Endothelial cell of umbilical vein (primary cell): ENCODE measurements at regions not wholly inside any gene's neighbourhood (a gene's known extent, or its start where the extent isn't known, plus 50 kb on each side); places are given as distances from the start of the nearest gene placed in this dataset.

Experiments
- BruUV-seq: library from RNA; stranded (reverse); fragments of 400-500 nt; replicated peaks from 2 replicates; lab custom pipeline; 2021; lab: Mats Ljungman, UMichigan
- CTCF ChIA-PET: fragments of 300-600, 350-600 bp; sonication (Branson Sonifier 250); formaldehyde crosslinking; loops from one replicate; lab custom pipeline; 2021; ENCODE audit warnings: antibody characterized with exemption, inconsistent platforms; lab: Charles Lee
- POLR2A ChIA-PET: fragments of 300-600, 350-600 bp; sonication (Branson Sonifier 250); formaldehyde crosslinking; loops from one replicate; lab custom pipeline; 2021; ENCODE audit warnings: antibody characterized with exemption, inconsistent platforms; lab: Charles Lee
- DNase-seq: peaks from one replicate; pipeline ENCODE4 v3.0.0-alpha.2; 2011; ENCODE audit warnings: low read depth, low spot score
- FAIRE-seq: peaks from 2 replicates; lab custom pipeline; 2011; peaks lifted over from hg19 to GRCh38; lab: Jason Lieb, UNC
- H2AFZ ChIP-seq: 2 replicates; pipeline ENCODE4 v1.6.0; 2012; ENCODE audit warnings: low read depth, low read length, control low read depth, inconsistent platforms
- H3K27ac ChIP-seq: 2 replicates; pipeline ENCODE4 v1.5.1; 2011; ENCODE audit warnings: low read depth, mild to moderate bottlenecking, control low read depth, low read length, moderate library complexity; ENCODE audit not compliant: insufficient read depth
- H3K27me3 ChIP-seq, 2 experiments: 2 replicates each; pipeline versions ENCODE4 v1.6.0 to v1.6.1; 2011; ENCODE audit warnings: low read length in 2 of 2, mixed read lengths in 1 of 2; ENCODE audit not compliant: control insufficient read depth in 2 of 2, insufficient read depth in 2 of 2
- H3K36me3 ChIP-seq, 2 experiments: 2 replicates in 1 of 2; 3 replicates in 1 of 2; pipeline ENCODE4 v1.5.1; 2011; ENCODE audit warnings: low read length in 2 of 2, mild to moderate bottlenecking in 1 of 2, moderate library complexity in 1 of 2; ENCODE audit not compliant: control insufficient read depth in 2 of 2, insufficient read depth in 2 of 2; ENCODE audit errors: extremely low read depth in 1 of 2
- H3K4me1 ChIP-seq: 3 replicates; pipeline ENCODE4 v1.5.1; 2011; ENCODE audit warnings: mild to moderate bottlenecking, low read length; ENCODE audit not compliant: control insufficient read depth, insufficient read depth; ENCODE audit errors: extremely low read depth
- H3K4me2 ChIP-seq: 2 replicates; pipeline ENCODE4 v1.6.1; 2011; ENCODE audit warnings: low read length, control low read depth, mixed read lengths; ENCODE audit not compliant: insufficient read depth
- H3K4me3 ChIP-seq, 3 experiments: fragments of 200-600 bp in 1 of 3; sonication (generic), shearing (Covaris generic) in 1 of 3; replicated peaks in 1 of 3; 2 replicates each; pipeline ENCODE4 v1.5.1; 2011 to 2016; ENCODE audit warnings: control low read depth in 3 of 3, low read length in 3 of 3, mild to moderate bottlenecking in 2 of 3, inconsistent platforms in 1 of 3, low read depth in 1 of 3, moderate library complexity in 1 of 3; ENCODE audit not compliant: insufficient read depth in 1 of 3
- H3K79me2 ChIP-seq: 2 replicates; pipeline ENCODE4 v1.6.0; 2012; ENCODE audit warnings: low read length, inconsistent platforms; ENCODE audit not compliant: control insufficient read depth, insufficient read depth
- H3K9ac ChIP-seq: replicated peaks from 2 replicates; pipeline ENCODE3; 2011; ENCODE audit warnings: low read length, control low read depth; ENCODE audit not compliant: insufficient read depth; ENCODE audit errors: extremely low read depth
- H3K9me1 ChIP-seq: replicated peaks from 3 replicates; pipeline ENCODE4 v1.6.0; 2011; ENCODE audit warnings: mild to moderate bottlenecking, low read length; ENCODE audit not compliant: control insufficient read depth, insufficient read depth; ENCODE audit errors: extremely low read depth
- H3K9me3 ChIP-seq: replicated peaks from 2 replicates; pipeline ENCODE4 v1.5.1; 2012; ENCODE audit warnings: low read length, inconsistent platforms; ENCODE audit not compliant: control insufficient read depth, insufficient read depth
- H4K20me1 ChIP-seq: replicated peaks from 2 replicates; pipeline ENCODE3; 2011; ENCODE audit warnings: mild to moderate bottlenecking, low read length; ENCODE audit not compliant: control insufficient read depth, insufficient read depth; ENCODE audit errors: extremely low read depth
- CTCF ChIP-seq, 2 donors: IDR thresholded peaks; 1 replicate in 1 of 2; 2 replicates in 1 of 2; pipeline ENCODE4 v1.5.1; 2011; ENCODE audit warnings: low read length in 2 of 2, mild to moderate bottlenecking in 2 of 2, moderate library complexity in 2 of 2, control low read depth in 1 of 2, inconsistent platforms in 1 of 2, low read depth in 1 of 2; ENCODE audit not compliant: insufficient read depth in 1 of 2; ENCODE audit errors: extremely low read depth in 1 of 2
- EZH2 ChIP-seq: IDR thresholded peaks from 2 replicates; pipeline ENCODE4 v1.6.1; 2012; ENCODE audit warnings: borderline replicate concordance, low read depth, mild to moderate bottlenecking, moderate library complexity, low read length, inconsistent platforms; ENCODE audit not compliant: severe bottlenecking
- FOS ChIP-seq: IDR thresholded peaks from 2 replicates; pipeline ENCODE4 v1.6.1; 2011; ENCODE audit warnings: mild to moderate bottlenecking, low read length, moderate library complexity, borderline replicate concordance; ENCODE audit not compliant: insufficient read depth
- GATA2 ChIP-seq: IDR thresholded peaks from 2 replicates; pipeline ENCODE4 v1.7.0; 2011; ENCODE audit warnings: low read depth, mild to moderate bottlenecking, moderate library complexity, mixed read lengths, low read length; ENCODE audit not compliant: insufficient read length, insufficient read depth
- JUN ChIP-seq: IDR thresholded peaks from 2 replicates; pipeline ENCODE4 v1.6.1; 2011; ENCODE audit warnings: borderline replicate concordance, low read depth; ENCODE audit not compliant: insufficient read length, insufficient read depth
- MYC ChIP-seq: IDR thresholded peaks from one replicate; pipeline ENCODE4 v1.6.1; 2011; ENCODE audit warnings: mild to moderate bottlenecking, low read depth, low read length
- POLR2A ChIP-seq: IDR thresholded peaks from 2 replicates; pipeline ENCODE4 v1.6.1; 2012; ENCODE audit warnings: low read depth, mild to moderate bottlenecking, control low read depth, low read length
- POLR2AphosphoS5 ChIP-seq: IDR thresholded peaks from 2 replicates; pipeline ENCODE4 v1.6.1; 2012; ENCODE audit warnings: low read depth, mild to moderate bottlenecking, control low read depth, low read length, moderate library complexity; ENCODE audit not compliant: insufficient read depth
- dilution Hi-C: fragments of 300-500 bp; cut with MboI; formaldehyde crosslinking; loops from one replicate; pipeline ENCODE4 v1.15.0; 2019; ENCODE audit warnings: low sequenced_read_pairs; ENCODE audit not compliant: extremely low pct_ligation_motif_present
- intact Hi-C: fragments of 100-400 bp; cut with micrococcal nuclease; formaldehyde crosslinking; loops from one replicate; pipeline ENCODE4 v1.10.0; 2022
- TF ChIP-seq, protein P1 (sequence below): IDR thresholded peaks from 2 replicates; pipeline ENCODE4 v1.6.1; 2011; ENCODE audit not compliant: insufficient read depth, insufficient read length

GRCh38 chr3:634511-634910, 437.9 kb downstream of the CHL1 start:
- CTCF ChIA-PET, result no interaction called here
- FAIRE-seq, result no peak

More at GRCh38 chr3:634511-634910, 437.9 kb downstream of the CHL1 start:
- H3K27ac ChIP-seq, result no peak overlapping the region
- dilution Hi-C loops, result no loop called here
- no peaks in the 10 kb centered on the region for H3K79me2 ChIP-seq
- no peak overlapping the region for H2AFZ ChIP-seq
- no peak overlapping the region for H3K4me3 ChIP-seq
- no peaks in the 10 kb centered on the region for H4K20me1 ChIP-seq
- no peaks in the 10 kb centered on the region for H3K36me3 ChIP-seq
- TF ChIP-seq CTCF (IDR thresholded peaks at IDR 0.05; ENCODE audit: extremely low read depth in 1 of 2, insufficient read depth in 1 of 2, low read depth in 1 of 2, low read length in 2 of 2) (no peak), POLR2A (no peak), GATA2 (no peak), MYC (no peak), JUN (no peak), FOS (no peak), EZH2 (no peak), POLR2AphosphoS5 (no peak)
- TF ChIP-seq, protein P1, sequence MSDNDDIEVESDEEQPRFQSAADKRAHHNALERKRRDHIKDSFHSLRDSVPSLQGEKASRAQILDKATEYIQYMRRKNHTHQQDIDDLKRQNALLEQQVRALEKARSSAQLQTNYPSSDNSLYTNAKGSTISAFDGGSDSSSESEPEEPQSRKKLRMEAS, result no peak
- H3K4me1 ChIP-seq, result no peaks in the 10 kb centered on the region
- no peak overlapping the region for H3K9ac ChIP-seq
- no peaks in the 10 kb centered on the region for H3K9me3 ChIP-seq
- no peaks in the 10 kb centered on the region for H3K27me3 ChIP-seq
- DNase-seq, result no peak
- intact Hi-C loops, result loop anchor here (5.0 kb wide), 1 partner anchor 1523 kb away; no protein-coding TSS in a partner anchor
- H3K4me2 ChIP-seq, result no peak overlapping the region
- H3K9me1 ChIP-seq, result no peaks in the 10 kb centered on the region
- POLR2A ChIA-PET, result no interaction called here
- BruUV-seq, result no TSS peak
